DOHH2 (cell line): ENCODE measurements at regions not wholly inside any gene's neighbourhood (a gene's known extent, or its start where the extent isn't known, plus 50 kb on each side); places are given as distances from the start of the nearest gene placed in this dataset.
"Not testable (repeated sequence)": the region's sequence is repeated elsewhere in the genome, so short reads cannot be mapped to it uniquely, and the experiment has no call there.

Experiments used
- H3F3A ChIP-seq: fragments of 200-600 bp; sonication (generic), shearing (Covaris generic); 2 replicates; pipeline ENCODE4 v1.6.0; 2016; ENCODE audit warnings: antibody characterized with exemption, mild to moderate bottlenecking; ENCODE audit not compliant: control insufficient read depth, insufficient read depth
- H3K27ac ChIP-seq: fragments of 200-600 bp; sonication (generic); 2 replicates; pipeline ENCODE4 v1.5.1; 2014; ENCODE audit warnings: low read depth, mild to moderate bottlenecking, low read length, moderate library complexity
- H3K27me3 ChIP-seq: fragments of 200-600 bp; sonication (generic); 2 replicates; pipeline ENCODE4 v1.6.1; 2014; ENCODE audit warnings: mild to moderate bottlenecking, low read length, mixed read lengths; ENCODE audit not compliant: control insufficient read depth
- H3K36me3 ChIP-seq: fragments of 200-600 bp; sonication (generic); 2 replicates; pipeline ENCODE4 v1.6.1; 2014; ENCODE audit warnings: mild to moderate bottlenecking, low read length, moderate library complexity, mixed read lengths; ENCODE audit not compliant: control insufficient read depth
- H3K4me1 ChIP-seq: fragments of 200-600 bp; sonication (generic); 2 replicates; pipeline ENCODE4 v1.6.1; 2014; ENCODE audit warnings: mild to moderate bottlenecking, low read length, mixed read lengths; ENCODE audit not compliant: control insufficient read depth
- H3K4me2 ChIP-seq: fragments of 200-600 bp; sonication (generic); 2 replicates; pipeline ENCODE4 v1.6.0; 2014; ENCODE audit warnings: mild to moderate bottlenecking, low read length, moderate library complexity
- H3K4me3 ChIP-seq: fragments of 200-600 bp; sonication (generic); 2 replicates; pipeline ENCODE4 v1.5.1; 2014; ENCODE audit warnings: mild to moderate bottlenecking, low read length, mixed read lengths
- H3K79me2 ChIP-seq: fragments of 200-600 bp; sonication (generic); 2 replicates; pipeline ENCODE4 v1.6.1; 2014; ENCODE audit warnings: mild to moderate bottlenecking, low read length, mixed read lengths; ENCODE audit not compliant: control insufficient read depth
- H3K9me2 ChIP-seq: fragments of 200-600 bp; sonication (generic); replicated peaks from 2 replicates; pipeline ENCODE4 v1.6.1; 2014; ENCODE audit warnings: mild to moderate bottlenecking, low read length, mixed read lengths; ENCODE audit not compliant: control insufficient read depth
- H3K9me3 ChIP-seq: fragments of 200-600 bp; sonication (generic); 2 replicates; pipeline ENCODE4 v1.6.1; 2014; ENCODE audit warnings: antibody characterized with exemption, low read length, mixed read lengths; ENCODE audit not compliant: control insufficient read depth, insufficient read depth
- H4K20me1 ChIP-seq: fragments of 200-600 bp; sonication (generic); 2 replicates; pipeline ENCODE4 v1.6.0; 2014; ENCODE audit warnings: low read depth, mild to moderate bottlenecking, antibody characterized with exemption, low read length, moderate library complexity; ENCODE audit not compliant: control insufficient read depth, insufficient read depth
- CTCF ChIP-seq: fragments of 200-600 bp; sonication (generic); IDR thresholded peaks from one replicate; pipeline ENCODE4 v1.5.1; 2014; ENCODE audit warnings: antibody characterized with exemption, mild to moderate bottlenecking, low read depth, low read length; ENCODE audit not compliant: poor library complexity, severe bottlenecking
- EZH2phosphoT487 ChIP-seq: fragments of 200-600 bp; sonication (generic); IDR thresholded peaks from 2 replicates; pipeline ENCODE4 v1.6.1; 2017; ENCODE audit warnings: borderline replicate concordance, mild to moderate bottlenecking, antibody characterized with exemption, low read length, moderate library complexity, mixed read lengths

- no peaks in the 10 kb centered on the region for H4K20me1 ChIP-seq
- H3K27me3 ChIP-seq: no peaks in the 10 kb centered on the region
- TF ChIP-seq CTCF: no peak
- no peak for TF ChIP-seq EZH2phosphoT487
- no peak overlapping the region for H3K27ac ChIP-seq
- no peaks in the 10 kb centered on the region for H3F3A ChIP-seq
- H3K79me2 ChIP-seq: no peaks in the 10 kb centered on the region
- H3K4me2 ChIP-seq: no peak overlapping the region
- H3K9me3 ChIP-seq: no peaks in the 10 kb centered on the region
- no peaks in the 10 kb centered on the region for H3K36me3 ChIP-seq
- H3K4me1 ChIP-seq: no peaks in the 10 kb centered on the region
- H3K9me2 ChIP-seq: no peaks in the 10 kb centered on the region
- H3K4me3 ChIP-seq: no peak overlapping the region
Measured at GRCh38 chr6:112967974-112968373, 620.8 kb downstream of the RFPL4B start.

- no peaks in the 10 kb centered on the region for H3K4me1 ChIP-seq
- no peaks in the 10 kb centered on the region for H4K20me1 ChIP-seq
- H3K9me2 ChIP-seq: no peaks in the 10 kb centered on the region
- no peak overlapping the region for H3K4me3 ChIP-seq
- no peak overlapping the region for H3K27ac ChIP-seq
- no peak for TF ChIP-seq EZH2phosphoT487
- TF ChIP-seq CTCF: no peak
- H3K4me2 ChIP-seq: no peak overlapping the region
- no peaks in the 10 kb centered on the region for H3K9me3 ChIP-seq
- H3F3A ChIP-seq: no peaks in the 10 kb centered on the region
- H3K79me2 ChIP-seq: no peaks in the 10 kb centered on the region
- no peaks in the 10 kb centered on the region for H3K27me3 ChIP-seq
- H3K36me3 ChIP-seq: no peaks in the 10 kb centered on the region
Measured at GRCh38 chr6:112971651-112972050, 624.5 kb downstream of the RFPL4B start.

GRCh38 chr6:112974931-112975330 lies 627.8 kb downstream of the RFPL4B start:
- H4K20me1 ChIP-seq, H3K36me3 ChIP-seq, H3K27me3 ChIP-seq, H3K79me2 ChIP-seq, H3K9me2 ChIP-seq, H3K27ac ChIP-seq, H3K4me2 ChIP-seq, H3F3A ChIP-seq, H3K4me3 ChIP-seq, H3K9me3 ChIP-seq, H3K4me1 ChIP-seq: not testable (repeated sequence)

- not testable (repeated sequence) for H3K4me3 ChIP-seq, H3K9me2 ChIP-seq, H3K4me2 ChIP-seq, H3K79me2 ChIP-seq, H3K27ac ChIP-seq, H3K4me1 ChIP-seq, H3K36me3 ChIP-seq, H3K9me3 ChIP-seq, H3K27me3 ChIP-seq, H4K20me1 ChIP-seq, H3F3A ChIP-seq
Measured at GRCh38 chr6:112976579-112976978, 629.4 kb downstream of the RFPL4B start.

- H3F3A ChIP-seq: no peaks in the 10 kb centered on the region
- no peak overlapping the region for H3K4me2 ChIP-seq
Measured at GRCh38 chr6:112979830-112980229, 632.7 kb downstream of the RFPL4B start.

More at GRCh38 chr6:112979830-112980229, 632.7 kb downstream of the RFPL4B start:
- Histone ChIP-seq H3K9me2 (no peaks in the 10 kb centered on the region; the same call in 1 of the 2 replicates), H3K79me2 (no peaks in the 10 kb centered on the region), H3K4me1 (no peaks in the 10 kb centered on the region), H3K27me3 (no peaks in the 10 kb centered on the region), H3K4me3 (no peak overlapping the region), H3K36me3 (no peaks in the 10 kb centered on the region), H3K9me3 (no peaks in the 10 kb centered on the region), H4K20me1 (no peaks in the 10 kb centered on the region), H3K27ac (no peak overlapping the region)
- TF ChIP-seq CTCF: no peak
- TF ChIP-seq EZH2phosphoT487: no peak
